SK-N-SH (cell line): ENCODE measurements at regions not wholly inside any gene's neighbourhood (a gene's known extent, or its start where the extent isn't known, plus 50 kb on each side); places are given as distances from the start of the nearest gene placed in this dataset.

ENCODE experiments used
- CTCF ChIA-PET: fragments of 300-600, 350-600 bp; formaldehyde crosslinking; extraction: SDS; loops from one replicate; lab custom pipeline; 2021; lab: Yijun Ruan, JAX
- POLR2A ChIA-PET: fragments of 350-600 bp; sonication (Branson Sonifier 250); formaldehyde crosslinking; extraction: SDS; loops from one replicate; lab custom pipeline; 2020; ENCODE audit warnings: antibody characterized with exemption, inconsistent platforms; lab: Yijun Ruan, JAX
- DNase-seq: peaks from one replicate; pipeline ENCODE4 v3.0.0; 2012
- H2AFZ ChIP-seq: fragments of 200-600 bp; sonication (generic); 2 replicates; pipeline ENCODE4 v1.8.1; 2016; ENCODE audit warnings: antibody characterized with exemption, mild to moderate bottlenecking, low read depth
- H3F3A ChIP-seq: fragments of 200-600 bp; sonication (generic); replicated peaks from 2 replicates; pipeline ENCODE3; 2016; ENCODE audit warnings: antibody characterized with exemption, mild to moderate bottlenecking; ENCODE audit not compliant: insufficient read depth
- H3K27ac ChIP-seq, 2 experiments: fragments of 200-500 bp in 1 of 2; fragments of 200-600 bp in 1 of 2; sonication (Bioruptor generic) in 1 of 2; sonication (generic), shearing (Covaris generic) in 1 of 2; 2 replicates each; pipeline versions ENCODE4 v1.5.1 to v1.6.1; 2014 to 2016; ENCODE audit warnings: low read depth in 2 of 2, inconsistent platforms in 1 of 2, low read length in 1 of 2, mild to moderate bottlenecking in 1 of 2, mixed read lengths in 1 of 2
- H3K27me3 ChIP-seq: fragments of 200-600 bp; sonication (generic), shearing (Covaris generic); 2 replicates; pipeline ENCODE4 v1.6.1; 2016; ENCODE audit warnings: mixed run types; ENCODE audit not compliant: insufficient read depth
- H3K36me3 ChIP-seq, 2 experiments: fragments of 200-500 bp in 1 of 2; fragments of 200-600 bp in 1 of 2; sonication (Bioruptor generic) in 1 of 2; sonication (generic) in 1 of 2; replicated peaks in 1 of 2; 2 replicates each; pipeline versions ENCODE3 to v1.5.1; 2014 to 2016; ENCODE audit warnings: low read length in 1 of 2, mild to moderate bottlenecking in 1 of 2; ENCODE audit not compliant: insufficient read depth in 2 of 2, control insufficient read depth in 1 of 2
- H3K4me1 ChIP-seq, 2 experiments: fragments of 200-500 bp in 1 of 2; fragments of 200-600 bp in 1 of 2; sonication (Bioruptor generic) in 1 of 2; sonication (generic), shearing (Covaris generic) in 1 of 2; 2 replicates each; pipeline versions ENCODE4 v1.5.1 to v1.6.1; 2014 to 2016; ENCODE audit warnings: low read depth in 1 of 2, low read length in 1 of 2, mixed run types in 1 of 2; ENCODE audit not compliant: insufficient read depth in 2 of 2, control insufficient read depth in 1 of 2
- H3K4me2 ChIP-seq: fragments of 200-600 bp; sonication (generic), shearing (Covaris generic); 2 replicates; pipeline ENCODE4 v1.6.1; 2017; ENCODE audit warnings: mixed run types
- H3K4me3 ChIP-seq, 2 experiments: fragments of 200-500 bp in 1 of 2; fragments of 200-600 bp in 1 of 2; sonication (Bioruptor generic) in 1 of 2; sonication (generic), shearing (Covaris generic) in 1 of 2; 2 replicates each; pipeline versions ENCODE4 v1.5.1 to v1.8.1; 2014 to 2016; ENCODE audit warnings: low read depth in 2 of 2, inconsistent platforms in 1 of 2, low read length in 1 of 2, mild to moderate bottlenecking in 1 of 2, mixed read lengths in 1 of 2, moderate library complexity in 1 of 2
- H3K79me2 ChIP-seq: fragments of 200-600 bp; sonication (generic); 2 replicates; pipeline ENCODE4 v1.8.1; 2017; ENCODE audit warnings: mild to moderate bottlenecking; ENCODE audit not compliant: insufficient read depth
- H3K9ac ChIP-seq: fragments of 200-600 bp; sonication (generic); 2 replicates; pipeline ENCODE4 v1.6.1; 2017; ENCODE audit warnings: mixed run types
- H3K9me2 ChIP-seq: fragments of 200-600 bp; sonication (generic); 2 replicates; pipeline ENCODE4 v1.6.1; 2017; ENCODE audit warnings: mixed run types
- H3K9me3 ChIP-seq: fragments of 200-600 bp; sonication (generic); 2 replicates; pipeline ENCODE4 v1.6.1; 2017; ENCODE audit warnings: mixed run types, mild to moderate bottlenecking, moderate library complexity
- H4K20me1 ChIP-seq: fragments of 200-600 bp; sonication (generic); 2 replicates; pipeline ENCODE4 v1.6.1; 2017; ENCODE audit warnings: mild to moderate bottlenecking, mixed run types; ENCODE audit not compliant: insufficient read depth
- FOSL2 ChIP-seq: IDR thresholded peaks from 2 replicates; pipeline ENCODE4 v1.4.0; 2012; ENCODE audit warnings: low read depth, mild to moderate bottlenecking, moderate library complexity, borderline replicate concordance
- MXI1 ChIP-seq: IDR thresholded peaks from 2 replicates; pipeline ENCODE4 v1.6.1; 2012; ENCODE audit warnings: mild to moderate bottlenecking, low read depth, low read length, improper control_type of control experiment
- RCOR1 ChIP-seq: fragments of 150-350 bp; IDR thresholded peaks from 2 replicates; pipeline ENCODE4 v1.6.1; 2017; ENCODE audit warnings: antibody characterized with exemption, low read length
- RFX5 ChIP-seq: IDR thresholded peaks from 2 replicates; pipeline ENCODE4 v1.6.1; 2012; ENCODE audit warnings: mild to moderate bottlenecking, improper control_type of control experiment, low read length
- RXRA ChIP-seq: IDR thresholded peaks from 2 replicates; pipeline ENCODE4 v1.4.0; 2012; ENCODE audit warnings: low read depth, mild to moderate bottlenecking, borderline replicate concordance
- SMC3 ChIP-seq: IDR thresholded peaks from 2 replicates; pipeline ENCODE4 v1.6.1; 2012; ENCODE audit warnings: low read depth, low read length, improper control_type of control experiment
- YY1 ChIP-seq: IDR thresholded peaks from 2 replicates; pipeline ENCODE4 v1.4.0; 2012; ENCODE audit warnings: low read depth, mild to moderate bottlenecking
- WGBS: methylation state at CpG from one replicate; pipeline ENCODE4 v1.1.6; 2017; ENCODE audit warnings: low lambda C conversion rate; 5-methylcytosine and 5-hydroxymethylcytosine counted together
- TF ChIP-seq, protein P1 (sequence below): IDR thresholded peaks from 2 replicates; pipeline ENCODE4 v1.4.0; 2012; ENCODE audit warnings: low read depth
- TF ChIP-seq, protein P2 (sequence below): fragments of 150-350 bp; IDR thresholded peaks from 2 replicates; pipeline ENCODE4 v1.6.1; 2017; ENCODE audit warnings: antibody characterized with exemption, low read length, low read depth, borderline replicate concordance
- TF ChIP-seq, protein P3 (sequence below): IDR thresholded peaks from 2 replicates; pipeline ENCODE4 v1.6.1; 2012; ENCODE audit warnings: mild to moderate bottlenecking, low read depth, low read length, moderate library complexity

DNA sequence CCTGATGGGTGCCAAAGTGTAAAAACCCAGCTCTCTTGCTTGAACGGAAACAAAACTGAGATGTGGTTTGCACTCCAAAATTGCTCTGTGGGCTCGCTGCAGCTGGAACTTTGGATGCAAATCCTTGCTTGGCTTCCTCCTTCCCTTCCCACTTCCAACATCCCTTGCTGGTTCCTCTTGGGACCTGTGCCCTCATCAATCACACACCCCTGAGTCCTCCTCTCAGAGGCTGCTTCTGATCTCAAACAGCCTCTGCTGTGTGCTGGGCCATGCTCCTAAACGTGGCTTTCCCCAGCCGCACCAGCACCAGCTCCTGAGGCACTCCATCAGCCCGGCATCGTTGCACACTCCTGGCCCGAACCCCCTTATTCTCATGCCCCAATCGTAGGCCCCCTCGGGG, 124.3 kb upstream of the RAB4A start:
- WGBS, result 55% methylated on average over 9 of the region's 9 CpGs

DNA sequence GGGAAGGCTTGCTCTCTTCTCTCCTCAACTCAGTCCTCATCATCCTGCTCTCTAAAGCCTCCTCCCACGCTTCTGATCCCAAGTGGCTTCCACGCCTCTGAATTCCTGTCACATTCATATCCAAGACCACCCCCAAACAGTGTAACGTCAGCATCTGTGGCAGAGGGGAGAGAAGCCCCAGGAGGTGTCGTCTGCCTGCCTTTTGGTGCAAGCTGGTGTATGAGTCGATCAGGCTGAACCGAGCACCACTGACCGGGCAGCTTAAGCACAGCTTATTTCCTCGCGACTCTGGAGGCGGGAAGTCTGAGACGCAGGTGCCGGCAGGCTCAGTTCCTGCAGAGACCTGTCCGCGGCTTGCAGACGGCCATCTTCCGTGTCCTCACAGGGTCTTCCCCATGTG, 123.8 kb upstream of the RAB4A start:
- H3F3A ChIP-seq, result no peaks in the 10 kb centered on the region
- no peak overlapping the region for H3K27ac ChIP-seq
- H4K20me1 ChIP-seq, result no peaks in the 10 kb centered on the region
- 83% methylated on average over 15 of the region's 16 CpGs for WGBS
- no peaks in the 10 kb centered on the region for H3K9me2 ChIP-seq
- no peaks in the 10 kb centered on the region for H3K36me3 ChIP-seq
- peaks cover 0 to 14% of the 10 kb centered on the region in 2 experiments; a peak in 1 of 4 replicates for H3K4me1 ChIP-seq
- TF ChIP-seq, protein P1, sequence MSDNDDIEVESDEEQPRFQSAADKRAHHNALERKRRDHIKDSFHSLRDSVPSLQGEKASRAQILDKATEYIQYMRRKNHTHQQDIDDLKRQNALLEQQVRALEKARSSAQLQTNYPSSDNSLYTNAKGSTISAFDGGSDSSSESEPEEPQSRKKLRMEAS, result no peak
- TF ChIP-seq, protein P2, sequence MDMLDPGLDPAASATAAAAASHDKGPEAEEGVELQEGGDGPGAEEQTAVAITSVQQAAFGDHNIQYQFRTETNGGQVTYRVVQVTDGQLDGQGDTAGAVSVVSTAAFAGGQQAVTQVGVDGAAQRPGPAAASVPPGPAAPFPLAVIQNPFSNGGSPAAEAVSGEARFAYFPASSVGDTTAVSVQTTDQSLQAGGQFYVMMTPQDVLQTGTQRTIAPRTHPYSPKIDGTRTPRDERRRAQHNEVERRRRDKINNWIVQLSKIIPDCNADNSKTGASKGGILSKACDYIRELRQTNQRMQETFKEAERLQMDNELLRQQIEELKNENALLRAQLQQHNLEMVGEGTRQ, result no peak
- TF ChIP-seq, protein P3, sequence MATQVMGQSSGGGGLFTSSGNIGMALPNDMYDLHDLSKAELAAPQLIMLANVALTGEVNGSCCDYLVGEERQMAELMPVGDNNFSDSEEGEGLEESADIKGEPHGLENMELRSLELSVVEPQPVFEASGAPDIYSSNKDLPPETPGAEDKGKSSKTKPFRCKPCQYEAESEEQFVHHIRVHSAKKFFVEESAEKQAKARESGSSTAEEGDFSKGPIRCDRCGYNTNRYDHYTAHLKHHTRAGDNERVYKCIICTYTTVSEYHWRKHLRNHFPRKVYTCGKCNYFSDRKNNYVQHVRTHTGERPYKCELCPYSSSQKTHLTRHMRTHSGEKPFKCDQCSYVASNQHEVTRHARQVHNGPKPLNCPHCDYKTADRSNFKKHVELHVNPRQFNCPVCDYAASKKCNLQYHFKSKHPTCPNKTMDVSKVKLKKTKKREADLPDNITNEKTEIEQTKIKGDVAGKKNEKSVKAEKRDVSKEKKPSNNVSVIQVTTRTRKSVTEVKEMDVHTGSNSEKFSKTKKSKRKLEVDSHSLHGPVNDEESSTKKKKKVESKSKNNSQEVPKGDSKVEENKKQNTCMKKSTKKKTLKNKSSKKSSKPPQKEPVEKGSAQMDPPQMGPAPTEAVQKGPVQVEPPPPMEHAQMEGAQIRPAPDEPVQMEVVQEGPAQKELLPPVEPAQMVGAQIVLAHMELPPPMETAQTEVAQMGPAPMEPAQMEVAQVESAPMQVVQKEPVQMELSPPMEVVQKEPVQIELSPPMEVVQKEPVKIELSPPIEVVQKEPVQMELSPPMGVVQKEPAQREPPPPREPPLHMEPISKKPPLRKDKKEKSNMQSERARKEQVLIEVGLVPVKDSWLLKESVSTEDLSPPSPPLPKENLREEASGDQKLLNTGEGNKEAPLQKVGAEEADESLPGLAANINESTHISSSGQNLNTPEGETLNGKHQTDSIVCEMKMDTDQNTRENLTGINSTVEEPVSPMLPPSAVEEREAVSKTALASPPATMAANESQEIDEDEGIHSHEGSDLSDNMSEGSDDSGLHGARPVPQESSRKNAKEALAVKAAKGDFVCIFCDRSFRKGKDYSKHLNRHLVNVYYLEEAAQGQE, result no peak
- no peak for TF ChIP-seq MXI1
- TF ChIP-seq RCOR1, result no peak
- TF ChIP-seq FOSL2, result no peak
- no peak for TF ChIP-seq RXRA
- no peak for TF ChIP-seq RFX5
- POLR2A ChIA-PET, result no interaction called here
- no peak overlapping the region for H3K4me3 ChIP-seq
- H3K27me3 ChIP-seq, result 0 out of 2 replicates have a peak, but pooled peaks cover 5% of the 10 kb centered on the region
- no peak overlapping the region for H3K4me2 ChIP-seq
- no peaks in the 10 kb centered on the region for H3K79me2 ChIP-seq
- CTCF ChIA-PET, result interaction anchor here (0.8 to 1.0 kb wide), 2 partner anchors 16 to 80 kb away, joined by 3 read pairs; no protein-coding TSS in a partner anchor
- no peaks in the 10 kb centered on the region for H3K9me3 ChIP-seq
- DNase-seq, result no peak
- H2AFZ ChIP-seq, result no peak overlapping the region
- H3K9ac ChIP-seq, result no peak overlapping the region

More for the DNA sequence above, 124.3 kb upstream of the RAB4A start:
- no peaks in the 10 kb centered on the region for H3K9me2 ChIP-seq
- no peak overlapping the region for H3K4me2 ChIP-seq
- no peaks in the 10 kb centered on the region for H4K20me1 ChIP-seq
- peaks cover 0 to 14% of the 10 kb centered on the region in 2 experiments; a peak in 1 of 4 replicates for H3K4me1 ChIP-seq
- no peak overlapping the region for H3K9ac ChIP-seq
- TF ChIP-seq YY1 (no peak), SMC3 (no peak)
- TF ChIP-seq, protein P1, result no peak
- TF ChIP-seq, all 33 proteins: peak for 0
- DNase-seq, result no peak
- no peak overlapping the region for H3K27ac ChIP-seq
- H3K27me3 ChIP-seq, result 0 out of 2 replicates have a peak, but pooled peaks cover 5% of the 10 kb centered on the region
- H3K9me3 ChIP-seq, result no peaks in the 10 kb centered on the region
- no peak overlapping the region for H3K4me3 ChIP-seq
- no peaks in the 10 kb centered on the region for H3K79me2 ChIP-seq
- ChIA-PET POLR2A (no interaction called here), CTCF (interaction anchor here (0.8 to 1.0 kb wide), 2 partner anchors 16 to 80 kb away, joined by 3 read pairs; no protein-coding TSS in a partner anchor)
- no peaks in the 10 kb centered on the region for H3K36me3 ChIP-seq
- H2AFZ ChIP-seq, result no peak overlapping the region
- no peaks in the 10 kb centered on the region for H3F3A ChIP-seq
